ENCODE measurements at regions not wholly inside any gene's neighbourhood (a gene's known extent, or its start where the extent isn't known, plus 50 kb on each side); places are given as distances from the start of the nearest gene placed in this dataset.

- H3K4me3 ChIP-seq (ENCODE audit: control insufficient read depth, low read depth, low read length): no peak overlapping the region
- no peak for TF ChIP-seq CTCF (IDR thresholded peaks at IDR 0.05; ENCODE audit: control insufficient read depth, insufficient read depth, low read depth, low read length, missing control alignments)
- no peak for DNase-seq (ENCODE audit: low read depth)
Observed at GRCh38 chr21:38741950-38742256, 63.8 kb upstream of the ETS2 start.

- TF ChIP-seq CTCF (IDR thresholded peaks at IDR 0.05; ENCODE audit: control insufficient read depth, insufficient read depth, low read depth, low read length, missing control alignments): no peak
- no peak overlapping the region for H3K4me3 ChIP-seq (ENCODE audit: control insufficient read depth, low read depth, low read length)
- no peak for DNase-seq (ENCODE audit: low read depth)
Observed at GRCh38 chr21:38742580-38743260, 63.0 kb upstream of the ETS2 start.

GRCh38 chr21:38743772-38744529 lies 61.8 kb upstream of the ETS2 start:
- no peak overlapping the region for H3K4me3 ChIP-seq (ENCODE audit: control insufficient read depth, low read depth, low read length)
- no peak for TF ChIP-seq CTCF (IDR thresholded peaks at IDR 0.05; ENCODE audit: control insufficient read depth, insufficient read depth, low read depth, low read length, missing control alignments)
- DNase-seq (ENCODE audit: low read depth): no peak

GRCh38 chr21:38744861-38745260 lies 60.9 kb upstream of the ETS2 start:
- TF ChIP-seq CTCF (IDR thresholded peaks at IDR 0.05; ENCODE audit: control insufficient read depth, insufficient read depth, low read depth, low read length, missing control alignments): no peak
- DNase-seq (ENCODE audit: low read depth): no peak
- no peak overlapping the region for H3K4me3 ChIP-seq (ENCODE audit: control insufficient read depth, low read depth, low read length)

- no peak for DNase-seq (ENCODE audit: low read depth)
- no peak for TF ChIP-seq CTCF (IDR thresholded peaks at IDR 0.05; ENCODE audit: control insufficient read depth, insufficient read depth, low read depth, low read length, missing control alignments)
- H3K4me3 ChIP-seq (ENCODE audit: control insufficient read depth, low read depth, low read length): no peak overlapping the region
Observed at GRCh38 chr21:38747810-38748209, 57.9 kb upstream of the ETS2 start.

GRCh38 chr21:38751379-38752050 lies 54.2 kb upstream of the ETS2 start:
- TF ChIP-seq CTCF (IDR thresholded peaks at IDR 0.05; ENCODE audit: control insufficient read depth, insufficient read depth, low read depth, low read length, missing control alignments): no peak
- DNase-seq (ENCODE audit: low read depth): no peak
- no peak overlapping the region for H3K4me3 ChIP-seq (ENCODE audit: control insufficient read depth, low read depth, low read length)
